ENCODE measurements at regions not wholly inside any gene's neighbourhood (a gene's known extent, or its start where the extent isn't known, plus 50 kb on each side); places are given as distances from the start of the nearest gene placed in this dataset.

DNA sequence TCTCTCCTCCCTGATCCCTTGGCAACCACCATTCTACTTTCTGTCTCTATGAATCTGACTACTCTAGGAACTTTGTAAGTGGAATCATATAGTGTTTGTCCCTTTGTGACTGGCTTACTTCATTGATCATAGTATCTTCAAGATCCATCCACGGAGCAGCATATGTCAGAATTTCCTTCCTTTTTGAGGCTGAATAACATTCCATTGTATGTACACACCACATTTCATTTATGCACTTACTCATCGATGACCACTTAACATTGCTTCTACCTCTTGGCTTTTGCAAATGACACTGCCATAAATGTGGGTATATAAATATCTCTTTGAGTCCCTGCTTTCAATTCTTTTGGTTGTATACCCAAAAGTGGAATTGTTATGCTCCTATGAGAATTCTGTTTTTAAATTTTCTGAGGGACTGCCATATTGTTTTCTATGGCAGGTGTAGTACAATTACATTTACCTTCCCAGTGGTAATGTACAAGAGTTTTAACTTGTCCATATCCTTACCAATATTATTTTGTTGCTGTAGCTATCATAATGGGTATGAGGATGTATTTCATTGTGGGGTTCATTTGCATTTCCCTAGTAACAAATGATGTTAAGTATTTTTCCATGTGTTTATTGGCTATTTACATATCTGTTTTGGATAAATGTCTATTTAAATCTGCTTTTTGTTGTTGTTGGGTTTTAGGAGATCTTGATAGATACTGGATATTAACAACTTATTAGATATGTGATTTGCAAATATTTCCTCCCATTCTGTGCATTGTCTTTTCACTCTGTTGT lies 466.1 kb downstream of the C4orf33 start:
- ChIA-PET CTCF (no interaction called here), POLR2A (no interaction called here)
- DNase-seq (ENCODE audit: extremely low spot score), result no peak
- TF ChIP-seq LEF1 (IDR thresholded peaks at IDR 0.05; ENCODE audit: borderline replicate concordance), result no peak
- no peak for TF ChIP-seq CTBP1 (IDR thresholded peaks at IDR 0.05; ENCODE audit: borderline replicate concordance)
- TF ChIP-seq FOXA1 (IDR thresholded peaks at IDR 0.05), result no peak
- TF ChIP-seq FOXK2 (IDR thresholded peaks at IDR 0.05), result no peak
- no peak for TF ChIP-seq SP1 (IDR thresholded peaks at IDR 0.05)

DNA sequence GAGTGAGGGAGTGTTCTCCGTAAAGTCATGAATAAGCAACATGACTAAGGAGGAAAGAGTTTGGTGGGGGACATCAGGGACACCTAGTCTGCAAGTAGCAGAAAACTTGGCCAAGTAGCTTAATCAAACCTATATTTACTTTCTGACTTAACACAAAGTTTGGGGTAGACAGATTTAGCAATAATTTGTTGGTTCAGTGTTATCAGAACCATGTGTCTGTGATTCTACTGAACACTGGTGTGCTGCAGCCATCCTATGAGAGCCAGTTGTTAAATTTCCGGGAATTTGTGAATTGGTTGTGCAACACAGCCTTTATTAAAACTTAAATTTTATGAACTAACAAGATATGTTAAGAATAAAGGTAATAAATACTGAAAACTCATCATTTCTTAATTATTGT lies 469.3 kb downstream of the C4orf33 start:
- CTCF ChIA-PET, result no interaction called here
- TF ChIP-seq HDGF (IDR thresholded peaks at IDR 0.05; ENCODE audit: borderline replicate concordance), result no peak
- TF ChIP-seq ELF4 (IDR thresholded peaks at IDR 0.05), result no peak
- TF ChIP-seq CTBP1 (IDR thresholded peaks at IDR 0.05; ENCODE audit: borderline replicate concordance), result no peak
- TF ChIP-seq NFRKB (IDR thresholded peaks at IDR 0.05), result no peak
- no peak for TF ChIP-seq ARNT (IDR thresholded peaks at IDR 0.05)
- no peak for TF ChIP-seq SP1 (IDR thresholded peaks at IDR 0.05)
- TF ChIP-seq BHLHE40 (IDR thresholded peaks at IDR 0.05; ENCODE audit: borderline replicate concordance), result no peak
- no peak for TF ChIP-seq FOXM1 (IDR thresholded peaks at IDR 0.05; ENCODE audit: borderline replicate concordance)
- TF ChIP-seq FOXK2 (IDR thresholded peaks at IDR 0.05), result no peak
- TF ChIP-seq L3MBTL2 (conservative IDR thresholded peaks at IDR 0.05), result no peak
- TF ChIP-seq TARDBP (IDR thresholded peaks at IDR 0.05), result no peak
- no peak for TF ChIP-seq LEF1 (IDR thresholded peaks at IDR 0.05; ENCODE audit: borderline replicate concordance)
- no peak for DNase-seq (ENCODE audit: extremely low spot score)
- POLR2A ChIA-PET, result no interaction called here

DNA sequence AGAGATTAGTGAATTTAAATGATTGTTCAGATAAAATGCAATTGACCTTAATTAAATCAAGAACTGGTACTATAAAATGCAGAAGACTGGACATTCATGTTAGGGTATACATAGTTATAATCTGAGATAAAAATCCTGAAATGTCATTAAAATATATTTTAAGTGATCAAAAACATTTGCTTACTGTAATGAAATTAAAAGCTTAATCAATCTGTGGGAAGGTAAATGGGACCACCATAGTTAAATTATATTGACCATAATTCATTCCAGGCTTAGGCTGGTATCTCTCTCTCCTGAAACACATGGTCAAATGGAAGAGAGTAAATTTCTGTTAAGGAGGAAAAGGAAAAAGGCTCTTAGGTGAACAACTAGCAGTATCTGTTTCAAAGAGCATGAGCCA lies 474.4 kb downstream of the C4orf33 start:
- CTCF ChIA-PET, result no interaction called here
- DNase-seq (ENCODE audit: extremely low spot score), result no peak
- no peak for TF ChIP-seq L3MBTL2 (conservative IDR thresholded peaks at IDR 0.05)
- TF ChIP-seq NFRKB (IDR thresholded peaks at IDR 0.05), result no peak
- no peak for TF ChIP-seq BHLHE40 (IDR thresholded peaks at IDR 0.05; ENCODE audit: borderline replicate concordance)
- no peak for TF ChIP-seq ZNF384 (IDR thresholded peaks at IDR 0.05)
- TF ChIP-seq SUZ12 (IDR thresholded peaks at IDR 0.05), result no peak
- TF ChIP-seq FOXA1 (IDR thresholded peaks at IDR 0.05), result no peak
- TF ChIP-seq FOXK2 (IDR thresholded peaks at IDR 0.05), result no peak
- POLR2A ChIA-PET, result no interaction called here

DNA sequence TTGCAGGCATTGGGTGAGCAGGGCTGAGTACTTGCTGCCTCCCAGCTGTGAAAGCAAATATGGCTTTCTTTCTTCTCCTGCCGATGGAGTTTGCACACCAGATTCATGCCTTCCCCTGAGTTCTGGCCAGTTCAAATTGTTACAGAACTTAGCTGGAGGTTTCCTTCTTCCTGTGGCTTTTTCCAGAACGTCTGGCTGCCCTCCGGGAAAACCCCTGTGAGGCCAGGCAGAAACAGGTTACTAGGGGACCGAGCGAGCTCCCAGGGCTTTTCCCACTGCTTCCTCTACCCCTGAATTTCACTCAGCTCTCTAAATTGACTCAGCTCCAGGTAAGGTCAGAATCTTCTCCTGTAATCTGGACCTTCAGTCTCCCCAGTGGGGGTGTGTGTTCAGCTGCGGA lies 482.4 kb downstream of the C4orf33 start:
- TF ChIP-seq CTBP1 (IDR thresholded peaks at IDR 0.05; ENCODE audit: borderline replicate concordance) (no peak), ARNT (IDR thresholded peaks at IDR 0.05) (no peak), FOXA1 (IDR thresholded peaks at IDR 0.05) (no peak), L3MBTL2 (conservative IDR thresholded peaks at IDR 0.05) (no peak), FOXM1 (IDR thresholded peaks at IDR 0.05; ENCODE audit: borderline replicate concordance) (no peak), SUZ12 (IDR thresholded peaks at IDR 0.05) (no peak), ELF4 (IDR thresholded peaks at IDR 0.05) (no peak), TARDBP (IDR thresholded peaks at IDR 0.05) (no peak), BHLHE40 (IDR thresholded peaks at IDR 0.05; ENCODE audit: borderline replicate concordance) (no peak), ZNF384 (IDR thresholded peaks at IDR 0.05) (no peak), LEF1 (IDR thresholded peaks at IDR 0.05; ENCODE audit: borderline replicate concordance) (no peak), HDGF (IDR thresholded peaks at IDR 0.05; ENCODE audit: borderline replicate concordance) (no peak), SP1 (IDR thresholded peaks at IDR 0.05) (no peak), FOXK2 (IDR thresholded peaks at IDR 0.05) (no peak)
- TF ChIP-seq, protein P1, sequence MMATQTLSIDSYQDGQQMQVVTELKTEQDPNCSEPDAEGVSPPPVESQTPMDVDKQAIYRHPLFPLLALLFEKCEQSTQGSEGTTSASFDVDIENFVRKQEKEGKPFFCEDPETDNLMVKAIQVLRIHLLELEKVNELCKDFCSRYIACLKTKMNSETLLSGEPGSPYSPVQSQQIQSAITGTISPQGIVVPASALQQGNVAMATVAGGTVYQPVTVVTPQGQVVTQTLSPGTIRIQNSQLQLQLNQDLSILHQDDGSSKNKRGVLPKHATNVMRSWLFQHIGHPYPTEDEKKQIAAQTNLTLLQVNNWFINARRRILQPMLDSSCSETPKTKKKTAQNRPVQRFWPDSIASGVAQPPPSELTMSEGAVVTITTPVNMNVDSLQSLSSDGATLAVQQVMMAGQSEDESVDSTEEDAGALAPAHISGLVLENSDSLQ (IDR thresholded peaks at IDR 0.05), result no peak
- ChIA-PET CTCF (no interaction called here), POLR2A (no interaction called here)
- DNase-seq (ENCODE audit: extremely low spot score), result no peak

DNA sequence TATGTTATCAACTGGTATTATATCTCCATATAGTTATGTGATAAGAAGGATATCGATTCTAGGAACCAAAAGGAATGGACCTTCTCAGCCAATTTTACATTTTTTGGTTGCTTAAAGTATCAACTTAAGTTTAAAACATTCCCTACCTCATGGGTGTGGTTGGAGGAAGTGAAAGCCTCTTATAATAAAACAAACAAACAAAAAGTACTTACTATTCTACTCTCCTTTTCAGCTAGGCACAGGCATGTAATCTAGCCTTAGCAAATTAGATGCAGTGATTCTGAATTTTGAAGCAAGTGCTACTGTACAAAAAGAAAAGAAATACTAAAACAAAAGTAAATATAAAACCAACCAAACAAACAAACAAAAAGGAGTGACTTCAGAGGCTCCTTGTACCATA lies 485.4 kb downstream of the C4orf33 start:
- TF ChIP-seq, protein P1 (IDR thresholded peaks at IDR 0.05), result no peak
- TF ChIP-seq SP1 (IDR thresholded peaks at IDR 0.05), result no peak
- no peak for TF ChIP-seq FOXM1 (IDR thresholded peaks at IDR 0.05; ENCODE audit: borderline replicate concordance)
- no peak for TF ChIP-seq HDGF (IDR thresholded peaks at IDR 0.05; ENCODE audit: borderline replicate concordance)
- TF ChIP-seq FOXK2 (IDR thresholded peaks at IDR 0.05), result no peak
- no peak for TF ChIP-seq SUZ12 (IDR thresholded peaks at IDR 0.05)
- no peak for TF ChIP-seq CTBP1 (IDR thresholded peaks at IDR 0.05; ENCODE audit: borderline replicate concordance)
- TF ChIP-seq TARDBP (IDR thresholded peaks at IDR 0.05), result no peak
- TF ChIP-seq NFRKB (IDR thresholded peaks at IDR 0.05), result no peak
- no peak for TF ChIP-seq ZNF384 (IDR thresholded peaks at IDR 0.05)
- CTCF ChIA-PET, result no interaction called here
- DNase-seq (ENCODE audit: extremely low spot score), result no peak
- POLR2A ChIA-PET, result no interaction called here

DNA sequence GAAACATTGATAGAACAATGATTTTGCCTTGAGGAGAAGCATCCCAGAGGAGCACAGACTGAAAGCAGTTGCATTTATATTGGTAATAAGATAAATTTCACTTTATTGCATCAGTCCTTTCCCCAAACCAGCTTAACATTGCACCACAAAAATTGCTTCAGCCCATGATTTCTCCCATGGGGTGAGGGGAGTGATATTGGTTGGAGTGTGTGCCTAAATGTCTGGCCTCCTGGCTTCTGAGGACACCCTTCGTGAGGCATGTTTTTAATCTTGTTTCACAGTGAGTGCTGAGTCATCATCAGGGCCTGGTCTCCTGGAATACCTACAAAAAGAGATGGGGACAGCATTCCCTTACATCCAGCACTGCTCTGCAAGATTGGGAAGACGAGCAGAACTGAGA lies 487.9 kb downstream of the C4orf33 start:
- no peak for TF ChIP-seq BHLHE40 (IDR thresholded peaks at IDR 0.05; ENCODE audit: borderline replicate concordance)
- TF ChIP-seq ARNT (IDR thresholded peaks at IDR 0.05), result no peak
- no peak for TF ChIP-seq HDGF (IDR thresholded peaks at IDR 0.05; ENCODE audit: borderline replicate concordance)
- no peak for TF ChIP-seq TARDBP (IDR thresholded peaks at IDR 0.05)
- TF ChIP-seq FOXK2 (IDR thresholded peaks at IDR 0.05), result no peak
- no peak for TF ChIP-seq CTBP1 (IDR thresholded peaks at IDR 0.05; ENCODE audit: borderline replicate concordance)
- no peak for TF ChIP-seq FOXA1 (IDR thresholded peaks at IDR 0.05)
- TF ChIP-seq ELF4 (IDR thresholded peaks at IDR 0.05), result no peak
- no peak for TF ChIP-seq SP1 (IDR thresholded peaks at IDR 0.05)
- CTCF ChIA-PET, result no interaction called here
- DNase-seq (ENCODE audit: extremely low spot score), result no peak
- POLR2A ChIA-PET, result no interaction called here

DNA sequence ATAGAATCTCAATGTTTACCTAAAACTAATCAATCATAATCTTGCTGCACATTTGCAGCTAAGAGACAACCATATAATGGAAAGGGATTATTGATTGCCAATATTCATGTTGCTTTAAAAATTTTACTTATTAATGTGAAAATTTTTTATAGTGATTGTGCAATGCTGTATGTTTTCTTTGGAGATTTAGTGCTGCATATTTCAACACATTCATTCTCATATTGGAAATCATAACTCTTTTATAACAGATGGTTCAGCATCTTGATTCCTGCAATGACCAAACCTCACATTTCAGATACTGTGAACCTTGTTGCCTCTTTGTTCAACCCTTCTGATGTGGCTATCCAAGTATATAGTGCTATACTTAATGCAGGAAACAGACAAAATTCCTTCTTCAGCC lies 502.6 kb downstream of the C4orf33 start:
- CTCF ChIA-PET, result no interaction called here
- DNase-seq (ENCODE audit: extremely low spot score), result no peak
- TF ChIP-seq ARNT (IDR thresholded peaks at IDR 0.05), result no peak
- TF ChIP-seq SP1 (IDR thresholded peaks at IDR 0.05), result no peak
- TF ChIP-seq BHLHE40 (IDR thresholded peaks at IDR 0.05; ENCODE audit: borderline replicate concordance), result no peak
- no peak for TF ChIP-seq ELF4 (IDR thresholded peaks at IDR 0.05)
- no peak for TF ChIP-seq L3MBTL2 (conservative IDR thresholded peaks at IDR 0.05)
- TF ChIP-seq CTBP1 (IDR thresholded peaks at IDR 0.05; ENCODE audit: borderline replicate concordance), result no peak
- TF ChIP-seq HDGF (IDR thresholded peaks at IDR 0.05; ENCODE audit: borderline replicate concordance), result no peak
- POLR2A ChIA-PET, result no interaction called here

Data from HEK293T (cell line).